Panc1 (cell line): ENCODE measurements at regions not wholly inside any gene's neighbourhood (a gene's known extent, or its start where the extent isn't known, plus 50 kb on each side); places are given as distances from the start of the nearest gene placed in this dataset.

Source experiments
- ATAC-seq: fragments of 200-7000 bp; cut with Tn5 transposase; 2 replicates; pipeline ENCODE4 v1.9.1; 2020; ENCODE audit warnings: mild to moderate bottlenecking, moderate library complexity
- BruUV-seq: library from RNA; stranded (reverse); fragments of 400-500 nt; replicated peaks from 2 replicates; lab custom pipeline; 2021; lab: Mats Ljungman, UMichigan
- CTCF ChIA-PET: fragments of 300-600 bp; sonication (Branson Sonifier 250); formaldehyde crosslinking; loops from one replicate; lab custom pipeline; 2022; ENCODE audit warnings: antibody characterized with exemption; lab: Charles Lee
- POLR2A ChIA-PET: fragments of 300-600 bp; sonication (Branson Sonifier 250); formaldehyde crosslinking; loops from one replicate; lab custom pipeline; 2022; ENCODE audit warnings: antibody characterized with exemption; lab: Charles Lee
- DNase-seq: peaks from one replicate; pipeline ENCODE4 v3.0.0-alpha.2; 2010; ENCODE audit warnings: low read depth, low spot score
- H3K27ac ChIP-seq: 2 replicates; pipeline ENCODE4 v1.5.1; 2011; ENCODE audit warnings: mild to moderate bottlenecking, low read length, inconsistent platforms
- H3K27me3 ChIP-seq: fragments of 200-500 bp; sonication (Bioruptor generic); 2 replicates; pipeline ENCODE4 v1.6.0; 2014; ENCODE audit warnings: low read length, inconsistent platforms; ENCODE audit not compliant: control insufficient read depth, insufficient read depth
- H3K36me3 ChIP-seq: fragments of 200-500 bp; sonication (Bioruptor generic); 2 replicates; pipeline ENCODE4 v1.5.1; 2014; ENCODE audit warnings: inconsistent platforms, mild to moderate bottlenecking, low read length, moderate library complexity; ENCODE audit not compliant: control insufficient read depth, insufficient read depth
- H3K4me1 ChIP-seq: 2 replicates; pipeline ENCODE4 v1.5.1; 2011; ENCODE audit warnings: inconsistent platforms, mild to moderate bottlenecking, low read length, moderate library complexity; ENCODE audit not compliant: control insufficient read depth, insufficient read depth
- H3K4me3 ChIP-seq, 2 experiments: 2 replicates each; pipeline ENCODE4 v1.5.1; 2011 to 2012; ENCODE audit warnings: low read depth in 2 of 2, low read length in 2 of 2, mild to moderate bottlenecking in 2 of 2, inconsistent platforms in 1 of 2, moderate library complexity in 1 of 2
- H3K9me3 ChIP-seq: fragments of 200-500 bp; sonication (Bioruptor generic); 2 replicates; pipeline ENCODE4 v1.5.1; 2014; ENCODE audit warnings: low read depth, mild to moderate bottlenecking, inconsistent platforms, low read length, moderate library complexity; ENCODE audit not compliant: control insufficient read depth, insufficient read depth
- POLR2AphosphoS5 ChIP-seq: IDR thresholded peaks from 2 replicates; pipeline ENCODE4 v1.6.1; 2012; ENCODE audit warnings: mild to moderate bottlenecking, low read depth, low read length, moderate library complexity
- SIN3A ChIP-seq: IDR thresholded peaks from 2 replicates; pipeline ENCODE4 v1.6.1; 2012; ENCODE audit warnings: low read depth, mild to moderate bottlenecking, low read length, moderate library complexity, borderline replicate concordance; ENCODE audit not compliant: insufficient read depth
- TCF7L2 ChIP-seq: IDR thresholded peaks from 2 replicates; pipeline ENCODE4 v1.6.1; 2011; ENCODE audit warnings: mild to moderate bottlenecking, low read depth, low read length, inconsistent platforms
- in situ Hi-C: cut with HindIII; loops from 2 replicates; pipeline ENCODE4 v1.10.0; 2016; ENCODE audit warnings: low sequenced_read_pairs, low pct_unique_long_range_greater_than_20kb
- intact Hi-C: fragments of 100-400 bp; cut with micrococcal nuclease; formaldehyde crosslinking; loops from one replicate; pipeline ENCODE4 v1.10.0; 2022; ENCODE audit not compliant: unreplicated experiment
- TF ChIP-seq, protein P1 (sequence below): fragments of 450-650 bp; IDR thresholded peaks from 2 replicates; pipeline ENCODE4 v1.5.1; 2017; ENCODE audit warnings: mild to moderate bottlenecking
- TF ChIP-seq, protein P2 (sequence below), 2 experiments: IDR thresholded peaks; 2 replicates each; pipeline ENCODE4 v1.6.1; 2011 to 2012; ENCODE audit warnings: low read depth in 2 of 2, control low read depth in 1 of 2, low read length in 1 of 2, mild to moderate bottlenecking in 1 of 2, moderate library complexity in 1 of 2; ENCODE audit not compliant: insufficient read depth in 1 of 2

DNA sequence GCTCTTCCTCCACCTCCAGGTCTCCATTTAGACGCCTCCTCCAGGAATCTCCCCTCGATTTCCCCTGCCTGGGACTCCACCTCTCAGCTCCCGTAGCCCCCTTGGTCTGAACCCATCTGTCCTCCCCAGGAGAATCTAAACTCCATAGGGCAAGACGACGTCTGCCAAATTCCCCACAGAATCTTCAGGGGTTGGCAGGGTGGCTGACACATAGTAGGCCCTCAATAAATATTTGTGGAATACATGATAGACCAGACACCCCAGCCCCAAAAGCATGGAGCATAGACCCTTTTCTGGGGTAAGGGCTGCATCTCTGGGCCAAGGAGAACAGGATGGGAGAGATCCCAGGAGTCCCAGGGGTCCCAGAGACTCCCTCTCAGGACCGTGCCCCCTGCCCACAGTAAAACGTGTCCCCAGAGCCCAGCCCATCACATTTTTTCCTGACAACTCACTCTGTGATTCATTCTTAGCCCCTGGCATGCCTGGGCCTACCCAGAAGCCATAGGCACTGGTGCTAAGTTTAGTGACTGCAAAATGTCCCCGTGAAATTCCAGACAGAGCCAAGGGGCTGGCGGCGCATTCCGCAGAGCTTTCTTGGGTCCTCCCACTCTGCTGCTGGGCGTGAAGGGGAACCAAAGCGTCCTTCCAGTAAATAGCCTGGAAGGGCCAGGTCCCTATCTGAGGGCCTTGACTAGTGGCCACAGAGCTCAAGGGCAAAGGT lies 78.0 kb upstream of the SLC6A6 start:
- CTCF ChIA-PET = no interaction called here
- POLR2A ChIA-PET = no interaction called here
- no peak for ATAC-seq

DNA sequence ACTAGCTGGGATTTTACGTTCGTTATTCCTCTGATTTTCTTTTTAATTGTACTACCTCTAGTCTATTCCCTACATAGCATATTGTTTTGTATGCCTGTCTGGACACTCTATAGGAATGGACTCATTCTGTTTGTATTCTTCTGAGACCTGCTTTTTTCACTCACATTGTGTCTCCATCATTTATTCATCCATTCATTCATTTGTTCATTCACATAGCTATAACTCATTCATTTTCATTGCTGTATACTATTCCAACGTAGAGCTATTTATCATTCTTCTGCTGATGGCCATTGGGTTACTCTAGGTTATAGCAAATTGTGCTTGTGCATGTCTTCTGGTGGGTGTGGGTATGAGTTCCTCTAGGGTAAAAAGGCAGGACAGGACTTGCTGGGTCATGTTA lies 74.0 kb upstream of the SLC6A6 start:
- in situ Hi-C loops = no loop called here
- no peak for ATAC-seq
- ChIA-PET CTCF (no interaction called here), POLR2A (no interaction called here)
- no peak for DNase-seq
- Histone ChIP-seq H3K4me3 (no peak overlapping the region), H3K4me1 (0 out of 2 replicates have a peak, but pooled peaks cover 3% of the 10 kb centered on the region), H3K9me3 (no peaks in the 10 kb centered on the region), H3K27me3 (no peaks in the 10 kb centered on the region), H3K36me3 (no peaks in the 10 kb centered on the region), H3K27ac (no peak overlapping the region)
- intact Hi-C loops = no loop called here
- no TSS peak for BruUV-seq
- TF ChIP-seq, protein P1, sequence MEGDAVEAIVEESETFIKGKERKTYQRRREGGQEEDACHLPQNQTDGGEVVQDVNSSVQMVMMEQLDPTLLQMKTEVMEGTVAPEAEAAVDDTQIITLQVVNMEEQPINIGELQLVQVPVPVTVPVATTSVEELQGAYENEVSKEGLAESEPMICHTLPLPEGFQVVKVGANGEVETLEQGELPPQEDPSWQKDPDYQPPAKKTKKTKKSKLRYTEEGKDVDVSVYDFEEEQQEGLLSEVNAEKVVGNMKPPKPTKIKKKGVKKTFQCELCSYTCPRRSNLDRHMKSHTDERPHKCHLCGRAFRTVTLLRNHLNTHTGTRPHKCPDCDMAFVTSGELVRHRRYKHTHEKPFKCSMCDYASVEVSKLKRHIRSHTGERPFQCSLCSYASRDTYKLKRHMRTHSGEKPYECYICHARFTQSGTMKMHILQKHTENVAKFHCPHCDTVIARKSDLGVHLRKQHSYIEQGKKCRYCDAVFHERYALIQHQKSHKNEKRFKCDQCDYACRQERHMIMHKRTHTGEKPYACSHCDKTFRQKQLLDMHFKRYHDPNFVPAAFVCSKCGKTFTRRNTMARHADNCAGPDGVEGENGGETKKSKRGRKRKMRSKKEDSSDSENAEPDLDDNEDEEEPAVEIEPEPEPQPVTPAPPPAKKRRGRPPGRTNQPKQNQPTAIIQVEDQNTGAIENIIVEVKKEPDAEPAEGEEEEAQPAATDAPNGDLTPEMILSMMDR = no peak

More for the DNA sequence above, 78.0 kb upstream of the SLC6A6 start:
- H3K27ac ChIP-seq = no peak overlapping the region
- no peaks in the 10 kb centered on the region for H3K36me3 ChIP-seq
- 0 out of 2 replicates have a peak, but pooled peaks cover 3% of the 10 kb centered on the region for H3K4me1 ChIP-seq
- H3K4me3 ChIP-seq = no peak overlapping the region
- no TSS peak for BruUV-seq
- no peak for DNase-seq
- no peaks in the 10 kb centered on the region for H3K9me3 ChIP-seq
- H3K27me3 ChIP-seq = no peaks in the 10 kb centered on the region
- TF ChIP-seq, protein P2, sequence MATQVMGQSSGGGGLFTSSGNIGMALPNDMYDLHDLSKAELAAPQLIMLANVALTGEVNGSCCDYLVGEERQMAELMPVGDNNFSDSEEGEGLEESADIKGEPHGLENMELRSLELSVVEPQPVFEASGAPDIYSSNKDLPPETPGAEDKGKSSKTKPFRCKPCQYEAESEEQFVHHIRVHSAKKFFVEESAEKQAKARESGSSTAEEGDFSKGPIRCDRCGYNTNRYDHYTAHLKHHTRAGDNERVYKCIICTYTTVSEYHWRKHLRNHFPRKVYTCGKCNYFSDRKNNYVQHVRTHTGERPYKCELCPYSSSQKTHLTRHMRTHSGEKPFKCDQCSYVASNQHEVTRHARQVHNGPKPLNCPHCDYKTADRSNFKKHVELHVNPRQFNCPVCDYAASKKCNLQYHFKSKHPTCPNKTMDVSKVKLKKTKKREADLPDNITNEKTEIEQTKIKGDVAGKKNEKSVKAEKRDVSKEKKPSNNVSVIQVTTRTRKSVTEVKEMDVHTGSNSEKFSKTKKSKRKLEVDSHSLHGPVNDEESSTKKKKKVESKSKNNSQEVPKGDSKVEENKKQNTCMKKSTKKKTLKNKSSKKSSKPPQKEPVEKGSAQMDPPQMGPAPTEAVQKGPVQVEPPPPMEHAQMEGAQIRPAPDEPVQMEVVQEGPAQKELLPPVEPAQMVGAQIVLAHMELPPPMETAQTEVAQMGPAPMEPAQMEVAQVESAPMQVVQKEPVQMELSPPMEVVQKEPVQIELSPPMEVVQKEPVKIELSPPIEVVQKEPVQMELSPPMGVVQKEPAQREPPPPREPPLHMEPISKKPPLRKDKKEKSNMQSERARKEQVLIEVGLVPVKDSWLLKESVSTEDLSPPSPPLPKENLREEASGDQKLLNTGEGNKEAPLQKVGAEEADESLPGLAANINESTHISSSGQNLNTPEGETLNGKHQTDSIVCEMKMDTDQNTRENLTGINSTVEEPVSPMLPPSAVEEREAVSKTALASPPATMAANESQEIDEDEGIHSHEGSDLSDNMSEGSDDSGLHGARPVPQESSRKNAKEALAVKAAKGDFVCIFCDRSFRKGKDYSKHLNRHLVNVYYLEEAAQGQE (IDR thresholded peaks at IDR 0.05; ENCODE audit: insufficient read depth in 1 of 2, low read depth in 2 of 2, low read length in 1 of 2) = no peak
- TF ChIP-seq SIN3A (no peak), POLR2AphosphoS5 (no peak), TCF7L2 (no peak)
- TF ChIP-seq, protein P1 = no peak
- in situ Hi-C loops (no loop called here), intact Hi-C loops (no loop called here)
